ENCODE measurements at regions not wholly inside any gene's neighbourhood (a gene's known extent, or its start where the extent isn't known, plus 50 kb on each side); places are given as distances from the start of the nearest gene placed in this dataset.

GRCh38 chr22:44632541-44633396 lies 69.2 kb upstream of the PRR5 start:
- TF ChIP-seq EZH2phosphoT487 (IDR thresholded peaks at IDR 0.05; ENCODE audit: borderline replicate concordance): no peak
- TF ChIP-seq CTCF (conservative IDR thresholded peaks at IDR 0.05; ENCODE audit: low read length): no peak
- peaks cover 27% of the 10 kb centered on the region for H3K4me1 ChIP-seq (ENCODE audit: insufficient read depth, low read length, poor library complexity, severe bottlenecking)
- no peaks in the 10 kb centered on the region for H4K20me1 ChIP-seq (ENCODE audit: insufficient read depth, low read length, poor library complexity, severe bottlenecking)
- H3K36me3 ChIP-seq (ENCODE audit: insufficient read depth, low read length): no peaks in the 10 kb centered on the region
- no peaks in the 10 kb centered on the region for H3K79me2 ChIP-seq (ENCODE audit: insufficient read depth, low read length)
- no peak overlapping the region for H3K4me3 ChIP-seq (ENCODE audit: low read length, poor library complexity, severe bottlenecking)
- H3K9me2 ChIP-seq (replicated peaks; ENCODE audit: low read depth, low read length): no peaks in the 10 kb centered on the region
- no peaks in the 10 kb centered on the region for H3F3A ChIP-seq (ENCODE audit: low read depth)
- H3K9ac ChIP-seq (ENCODE audit: low read depth, low read length, poor library complexity, severe bottlenecking): no peak overlapping the region
- peak overlapping the region; percentile 40 for H3K4me2 ChIP-seq (ENCODE audit: low read depth, low read length, poor library complexity, severe bottlenecking)
- H3K27me3 ChIP-seq (ENCODE audit: insufficient read depth, low read length, poor library complexity, severe bottlenecking): no peaks in the 10 kb centered on the region
- no peaks in the 10 kb centered on the region for H3K9me3 ChIP-seq (ENCODE audit: insufficient read depth, low read depth, low read length)
- no peak overlapping the region for H2AFZ ChIP-seq (ENCODE audit: low read length)

GRCh38 chr22:44630826-44631225 lies 71.2 kb upstream of the PRR5 start:
- Histone ChIP-seq H4K20me1 (ENCODE audit: insufficient read depth, low read length, poor library complexity, severe bottlenecking) (no peaks in the 10 kb centered on the region), H3K4me2 (ENCODE audit: low read depth, low read length, poor library complexity, severe bottlenecking) (no peak overlapping the region), H3K36me3 (ENCODE audit: insufficient read depth, low read length) (no peaks in the 10 kb centered on the region), H3K9ac (ENCODE audit: low read depth, low read length, poor library complexity, severe bottlenecking) (no peak overlapping the region), H3K9me3 (ENCODE audit: insufficient read depth, low read depth, low read length) (no peaks in the 10 kb centered on the region), H3F3A (ENCODE audit: low read depth) (no peaks in the 10 kb centered on the region), H3K4me1 (ENCODE audit: insufficient read depth, low read length, poor library complexity, severe bottlenecking) (peaks cover 27% of the 10 kb centered on the region), H3K79me2 (ENCODE audit: insufficient read depth, low read length) (no peaks in the 10 kb centered on the region), H3K9me2 (replicated peaks; ENCODE audit: low read depth, low read length) (no peaks in the 10 kb centered on the region), H2AFZ (ENCODE audit: low read length) (no peak overlapping the region), H3K4me3 (ENCODE audit: low read length, poor library complexity, severe bottlenecking) (no peak overlapping the region), H3K27me3 (ENCODE audit: insufficient read depth, low read length, poor library complexity, severe bottlenecking) (no peaks in the 10 kb centered on the region)
- TF ChIP-seq EZH2phosphoT487 (IDR thresholded peaks at IDR 0.05; ENCODE audit: borderline replicate concordance) (no peak), CTCF (conservative IDR thresholded peaks at IDR 0.05; ENCODE audit: low read length) (no peak)

GRCh38 chr22:44628835-44629234 lies 73.2 kb upstream of the PRR5 start:
- no peaks in the 10 kb centered on the region for H3K27me3 ChIP-seq (ENCODE audit: insufficient read depth, low read length, poor library complexity, severe bottlenecking)
- no peaks in the 10 kb centered on the region for H3K79me2 ChIP-seq (ENCODE audit: insufficient read depth, low read length)
- H2AFZ ChIP-seq (ENCODE audit: low read length): no peak overlapping the region
- H3K4me1 ChIP-seq (ENCODE audit: insufficient read depth, low read length, poor library complexity, severe bottlenecking): peaks cover 14% of the 10 kb centered on the region
- H3K9ac ChIP-seq (ENCODE audit: low read depth, low read length, poor library complexity, severe bottlenecking): no peak overlapping the region
- no peak overlapping the region for H3K4me2 ChIP-seq (ENCODE audit: low read depth, low read length, poor library complexity, severe bottlenecking)
- H3K9me2 ChIP-seq (replicated peaks; ENCODE audit: low read depth, low read length): no peaks in the 10 kb centered on the region
- H3K9me3 ChIP-seq (ENCODE audit: insufficient read depth, low read depth, low read length): no peaks in the 10 kb centered on the region
- H3K36me3 ChIP-seq (ENCODE audit: insufficient read depth, low read length): no peaks in the 10 kb centered on the region
- H3K4me3 ChIP-seq (ENCODE audit: low read length, poor library complexity, severe bottlenecking): no peak overlapping the region
- no peaks in the 10 kb centered on the region for H3F3A ChIP-seq (ENCODE audit: low read depth)
- no peaks in the 10 kb centered on the region for H4K20me1 ChIP-seq (ENCODE audit: insufficient read depth, low read length, poor library complexity, severe bottlenecking)
- TF ChIP-seq CTCF (conservative IDR thresholded peaks at IDR 0.05; ENCODE audit: low read length) (no peak), EZH2phosphoT487 (IDR thresholded peaks at IDR 0.05; ENCODE audit: borderline replicate concordance) (no peak)

All from Loucy (cell line).